Left lung (tissue), 4 donors: ENCODE measurements at regions not wholly inside any gene's neighbourhood (a gene's known extent, or its start where the extent isn't known, plus 50 kb on each side); places are given as distances from the start of the nearest gene placed in this dataset.

ENCODE experiments used
- ATAC-seq: fragments of 200-7000 bp; cut with Tn5 transposase; one replicate; pipeline ENCODE4 v1.9.1; 2020; ENCODE audit warnings: moderate library complexity
- DNase-seq, 4 donors: peaks; one replicate each; pipeline ENCODE4 v3.0.0-alpha.2; 2013 to 2020
- H3K27ac ChIP-seq, 2 donors: fragments of 200-600 bp; sonication (generic) in 1 of 2; one replicate each; pipeline versions ENCODE4 v1.5.0 to v1.8.0; 2020 to 2021
- H3K27me3 ChIP-seq, 2 donors: fragments of 200-600 bp; sonication (generic) in 1 of 2; one replicate each; pipeline versions ENCODE4 v1.5.0 to v1.8.0; 2020 to 2021
- H3K36me3 ChIP-seq, 2 donors: fragments of 200-600 bp; sonication (generic) in 1 of 2; one replicate each; pipeline versions ENCODE4 v1.5.0 to v1.8.0; 2020 to 2021
- H3K4me1 ChIP-seq, 2 donors: fragments of 200-600 bp; one replicate each; pipeline ENCODE4 v1.8.0; 2021
- H3K4me3 ChIP-seq, 2 donors: fragments of 200-600 bp; sonication (generic) in 1 of 2; one replicate each; pipeline versions ENCODE4 v1.5.0 to v1.8.0; 2020 to 2021; ENCODE audit warnings: mild to moderate bottlenecking in 1 of 2
- H3K9me3 ChIP-seq, 2 donors: fragments of 200-600 bp; sonication (generic) in 1 of 2; one replicate each; pipeline versions ENCODE4 v1.5.0 to v1.8.0; 2020 to 2021
- CTCF ChIP-seq, 2 donors: fragments of 200-600 bp; sonication (generic) in 1 of 2; IDR thresholded peaks; one replicate each; pipeline versions ENCODE4 v1.5.0 to v1.8.0; 2021; ENCODE audit warnings: antibody characterized with exemption in 2 of 2
- intact Hi-C, 2 donors: fragments of 100-400 bp; cut with DNase I; formaldehyde crosslinking; loops; one replicate each; pipeline versions ENCODE4 v1.11.2 to v1.14.2; 2022
- donor health status: DM: no; HTN: yes; CAD: no.
- donor health status: DM: no; HTN: no; CAD: no.

- no peak for DNase-seq
- intact Hi-C loops, result no loop called here
- Histone ChIP-seq H3K4me3 (no peak overlapping the region), H3K4me1 (no peaks in the 10 kb centered on the region), H3K9me3 (no peaks in the 10 kb centered on the region), H3K27me3 (no peaks in the 10 kb centered on the region), H3K27ac (no peak overlapping the region), H3K36me3 (no peaks in the 10 kb centered on the region)
- no peak for ATAC-seq
- no peak for TF ChIP-seq CTCF (IDR thresholded peaks at IDR 0.05)
These were observed 1635.4 kb upstream of the SLC10A2 start for GRCh38 chr13:104701591-104701990.

- Histone ChIP-seq H3K27ac (no peak overlapping the region), H3K27me3 (no peaks in the 10 kb centered on the region), H3K4me1 (no peaks in the 10 kb centered on the region), H3K4me3 (no peak overlapping the region), H3K36me3 (no peaks in the 10 kb centered on the region), H3K9me3 (no peaks in the 10 kb centered on the region)
- DNase-seq (no peak), ATAC-seq (no peak)
- TF ChIP-seq CTCF (IDR thresholded peaks at IDR 0.05), result no peak
- intact Hi-C loops, result no loop called here
These were observed 1628.2 kb upstream of the SLC10A2 start for GRCh38 chr13:104694397-104694796.

GRCh38 chr13:104693126-104693525 is 1626.9 kb upstream of the SLC10A2 start:
- H3K27ac ChIP-seq, result no peak overlapping the region
- ATAC-seq, result no peak
- DNase-seq, result no peak
- H3K36me3 ChIP-seq, result no peaks in the 10 kb centered on the region
- no peak overlapping the region for H3K4me3 ChIP-seq
- no peaks in the 10 kb centered on the region for H3K4me1 ChIP-seq
- H3K27me3 ChIP-seq, result no peaks in the 10 kb centered on the region
- no peak for TF ChIP-seq CTCF (IDR thresholded peaks at IDR 0.05)
- no peaks in the 10 kb centered on the region for H3K9me3 ChIP-seq
- intact Hi-C loops, result no loop called here

GRCh38 chr13:104691767-104692467 is 1625.7 kb upstream of the SLC10A2 start:
- Histone ChIP-seq H3K27ac (no peak overlapping the region), H3K9me3 (no peaks in the 10 kb centered on the region), H3K27me3 (no peaks in the 10 kb centered on the region), H3K36me3 (no peaks in the 10 kb centered on the region), H3K4me3 (no peak overlapping the region), H3K4me1 (no peaks in the 10 kb centered on the region)
- no peak for TF ChIP-seq CTCF (IDR thresholded peaks at IDR 0.05)
- ATAC-seq, result no peak
- no peak for DNase-seq
- intact Hi-C loops, result no loop called here

- no peaks in the 10 kb centered on the region for H3K4me1 ChIP-seq
- H3K27ac ChIP-seq, result no peak overlapping the region
- H3K27me3 ChIP-seq, result no peaks in the 10 kb centered on the region
- DNase-seq, result no peak
- ATAC-seq, result no peak
- intact Hi-C loops, result no loop called here
- no peaks in the 10 kb centered on the region for H3K36me3 ChIP-seq
- no peak for TF ChIP-seq CTCF (IDR thresholded peaks at IDR 0.05)
- no peaks in the 10 kb centered on the region for H3K9me3 ChIP-seq
- H3K4me3 ChIP-seq, result no peak overlapping the region
These were observed 1620.3 kb upstream of the SLC10A2 start for GRCh38 chr13:104686484-104686883.
